ENCODE measurements at regions not wholly inside any gene's neighbourhood (a gene's known extent, or its start where the extent isn't known, plus 50 kb on each side); places are given as distances from the start of the nearest gene placed in this dataset.

DNA sequence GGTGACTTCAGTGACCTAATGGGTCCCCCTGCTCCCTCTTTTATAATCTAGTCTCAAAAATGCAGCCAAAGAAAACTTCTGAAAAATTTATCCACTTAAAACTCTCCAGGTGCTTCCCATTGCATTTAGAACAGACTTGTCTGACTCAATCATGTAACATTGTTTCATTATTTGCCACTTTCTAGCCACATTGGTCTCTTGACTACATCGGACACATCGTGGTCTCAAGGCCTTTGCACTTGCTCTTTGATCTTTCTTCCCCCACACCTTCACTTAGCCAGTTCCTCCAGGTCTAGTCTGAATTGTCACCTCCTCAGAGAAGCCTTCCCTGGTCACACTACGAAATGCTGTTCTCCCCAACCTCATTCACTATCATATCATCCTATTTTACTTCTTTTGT, 97.0 kb upstream of the E2F8 start:
- H3K27ac ChIP-seq (ENCODE audit: low read length) = no peak overlapping the region
- no peaks in the 10 kb centered on the region for H3K9me3 ChIP-seq (ENCODE audit: low read length)
- no peaks in the 10 kb centered on the region for H3K36me3 ChIP-seq (ENCODE audit: insufficient read depth, low read length)
- H3K9me2 ChIP-seq (ENCODE audit: insufficient read depth, low read length) = no peaks in the 10 kb centered on the region
- no peak overlapping the region for H3K4me2 ChIP-seq (ENCODE audit: low read length)
- H3K4me3 ChIP-seq (ENCODE audit: low read length) = no peak overlapping the region
- H3F3A ChIP-seq (ENCODE audit: insufficient read depth, low read length, poor library complexity, severe bottlenecking) = no peaks in the 10 kb centered on the region
- no peaks in the 10 kb centered on the region for H3K79me2 ChIP-seq (replicated peaks; ENCODE audit: insufficient read depth, low read length)
- no peak overlapping the region for H3K9ac ChIP-seq (ENCODE audit: low read length)
- H2AFZ ChIP-seq (ENCODE audit: low read depth, low read length) = no peak overlapping the region
- TF ChIP-seq EP300 (conservative IDR thresholded peaks at IDR 0.05; ENCODE audit: poor library complexity, severe bottlenecking) = no peak
- TF ChIP-seq, protein P1, sequence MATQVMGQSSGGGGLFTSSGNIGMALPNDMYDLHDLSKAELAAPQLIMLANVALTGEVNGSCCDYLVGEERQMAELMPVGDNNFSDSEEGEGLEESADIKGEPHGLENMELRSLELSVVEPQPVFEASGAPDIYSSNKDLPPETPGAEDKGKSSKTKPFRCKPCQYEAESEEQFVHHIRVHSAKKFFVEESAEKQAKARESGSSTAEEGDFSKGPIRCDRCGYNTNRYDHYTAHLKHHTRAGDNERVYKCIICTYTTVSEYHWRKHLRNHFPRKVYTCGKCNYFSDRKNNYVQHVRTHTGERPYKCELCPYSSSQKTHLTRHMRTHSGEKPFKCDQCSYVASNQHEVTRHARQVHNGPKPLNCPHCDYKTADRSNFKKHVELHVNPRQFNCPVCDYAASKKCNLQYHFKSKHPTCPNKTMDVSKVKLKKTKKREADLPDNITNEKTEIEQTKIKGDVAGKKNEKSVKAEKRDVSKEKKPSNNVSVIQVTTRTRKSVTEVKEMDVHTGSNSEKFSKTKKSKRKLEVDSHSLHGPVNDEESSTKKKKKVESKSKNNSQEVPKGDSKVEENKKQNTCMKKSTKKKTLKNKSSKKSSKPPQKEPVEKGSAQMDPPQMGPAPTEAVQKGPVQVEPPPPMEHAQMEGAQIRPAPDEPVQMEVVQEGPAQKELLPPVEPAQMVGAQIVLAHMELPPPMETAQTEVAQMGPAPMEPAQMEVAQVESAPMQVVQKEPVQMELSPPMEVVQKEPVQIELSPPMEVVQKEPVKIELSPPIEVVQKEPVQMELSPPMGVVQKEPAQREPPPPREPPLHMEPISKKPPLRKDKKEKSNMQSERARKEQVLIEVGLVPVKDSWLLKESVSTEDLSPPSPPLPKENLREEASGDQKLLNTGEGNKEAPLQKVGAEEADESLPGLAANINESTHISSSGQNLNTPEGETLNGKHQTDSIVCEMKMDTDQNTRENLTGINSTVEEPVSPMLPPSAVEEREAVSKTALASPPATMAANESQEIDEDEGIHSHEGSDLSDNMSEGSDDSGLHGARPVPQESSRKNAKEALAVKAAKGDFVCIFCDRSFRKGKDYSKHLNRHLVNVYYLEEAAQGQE (IDR thresholded peaks at IDR 0.05; ENCODE audit: borderline replicate concordance) = no peak
- TF ChIP-seq, protein P2, sequence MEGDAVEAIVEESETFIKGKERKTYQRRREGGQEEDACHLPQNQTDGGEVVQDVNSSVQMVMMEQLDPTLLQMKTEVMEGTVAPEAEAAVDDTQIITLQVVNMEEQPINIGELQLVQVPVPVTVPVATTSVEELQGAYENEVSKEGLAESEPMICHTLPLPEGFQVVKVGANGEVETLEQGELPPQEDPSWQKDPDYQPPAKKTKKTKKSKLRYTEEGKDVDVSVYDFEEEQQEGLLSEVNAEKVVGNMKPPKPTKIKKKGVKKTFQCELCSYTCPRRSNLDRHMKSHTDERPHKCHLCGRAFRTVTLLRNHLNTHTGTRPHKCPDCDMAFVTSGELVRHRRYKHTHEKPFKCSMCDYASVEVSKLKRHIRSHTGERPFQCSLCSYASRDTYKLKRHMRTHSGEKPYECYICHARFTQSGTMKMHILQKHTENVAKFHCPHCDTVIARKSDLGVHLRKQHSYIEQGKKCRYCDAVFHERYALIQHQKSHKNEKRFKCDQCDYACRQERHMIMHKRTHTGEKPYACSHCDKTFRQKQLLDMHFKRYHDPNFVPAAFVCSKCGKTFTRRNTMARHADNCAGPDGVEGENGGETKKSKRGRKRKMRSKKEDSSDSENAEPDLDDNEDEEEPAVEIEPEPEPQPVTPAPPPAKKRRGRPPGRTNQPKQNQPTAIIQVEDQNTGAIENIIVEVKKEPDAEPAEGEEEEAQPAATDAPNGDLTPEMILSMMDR (IDR thresholded peaks at IDR 0.05; ENCODE audit: poor library complexity, severe bottlenecking) = no peak
- TF ChIP-seq RAD21 (conservative IDR thresholded peaks at IDR 0.05) = no peak
- no peak for TF ChIP-seq EZH2 (IDR thresholded peaks at IDR 0.05; ENCODE audit: borderline replicate concordance, insufficient read depth, low read length, poor library complexity, severe bottlenecking)
- no peak for TF ChIP-seq TAF1 (IDR thresholded peaks at IDR 0.05; ENCODE audit: low read depth)
- no peak for TF ChIP-seq SMC3 (conservative IDR thresholded peaks at IDR 0.05; ENCODE audit: poor library complexity)
- TF ChIP-seq POLR2AphosphoS5 (IDR thresholded peaks at IDR 0.05) = no peak
- no peaks in the 10 kb centered on the region for H4K20me1 ChIP-seq (ENCODE audit: insufficient read depth)
- H3K27me3 ChIP-seq (ENCODE audit: insufficient read depth, low read depth, low read length) = peaks cover 23% of the 10 kb centered on the region

DNA sequence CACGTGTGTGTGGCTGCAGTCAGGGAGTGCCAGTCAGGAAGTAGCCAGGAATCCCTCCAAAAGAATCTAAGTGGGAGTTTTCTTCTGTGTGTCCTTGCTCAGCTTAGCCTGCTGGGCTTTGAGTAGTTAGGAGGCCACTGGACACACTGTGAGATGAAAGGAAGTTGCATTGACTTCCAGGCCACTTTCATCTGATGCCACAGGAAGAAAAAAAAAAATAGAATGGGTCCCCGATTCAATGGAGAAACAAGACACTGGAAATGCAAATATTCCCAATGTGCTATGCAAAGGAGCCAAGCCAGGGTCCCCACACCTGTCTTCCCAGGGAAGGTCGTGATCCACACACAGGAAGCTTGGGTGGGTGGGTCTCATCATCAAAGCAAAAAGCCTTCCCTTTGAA, 95.6 kb upstream of the E2F8 start:
- H3K27me3 ChIP-seq (ENCODE audit: insufficient read depth, low read depth, low read length) = peaks cover 10% of the 10 kb centered on the region

More for the DNA sequence above, 95.6 kb upstream of the E2F8 start:
- Histone ChIP-seq H3K9me2 (ENCODE audit: insufficient read depth, low read length) (no peaks in the 10 kb centered on the region), H3K79me2 (replicated peaks; ENCODE audit: insufficient read depth, low read length) (no peaks in the 10 kb centered on the region), H2AFZ (ENCODE audit: low read depth, low read length) (no peak overlapping the region), H3K27ac (ENCODE audit: low read length) (no peak overlapping the region), H3K36me3 (ENCODE audit: insufficient read depth, low read length) (no peaks in the 10 kb centered on the region), H3K4me2 (ENCODE audit: low read length) (no peak overlapping the region), H3K9me3 (ENCODE audit: low read length) (no peaks in the 10 kb centered on the region), H3K4me3 (ENCODE audit: low read length) (no peak overlapping the region), H4K20me1 (ENCODE audit: insufficient read depth) (no peaks in the 10 kb centered on the region), H3F3A (ENCODE audit: insufficient read depth, low read length, poor library complexity, severe bottlenecking) (no peaks in the 10 kb centered on the region), H3K9ac (ENCODE audit: low read length) (no peak overlapping the region)
- TF ChIP-seq MXI1 (conservative IDR thresholded peaks at IDR 0.05; ENCODE audit: poor library complexity, severe bottlenecking) = no peak
- TF ChIP-seq TAF1 (IDR thresholded peaks at IDR 0.05; ENCODE audit: low read depth) = no peak
- no peak for TF ChIP-seq RAD21 (conservative IDR thresholded peaks at IDR 0.05)
- TF ChIP-seq EZH2 (IDR thresholded peaks at IDR 0.05; ENCODE audit: borderline replicate concordance, insufficient read depth, low read length, poor library complexity, severe bottlenecking) = no peak
- TF ChIP-seq, protein P2 (IDR thresholded peaks at IDR 0.05; ENCODE audit: poor library complexity, severe bottlenecking) = no peak
- TF ChIP-seq SMC3 (conservative IDR thresholded peaks at IDR 0.05; ENCODE audit: poor library complexity) = no peak
- no peak for TF ChIP-seq EP300 (conservative IDR thresholded peaks at IDR 0.05; ENCODE audit: poor library complexity, severe bottlenecking)
- TF ChIP-seq, protein P1 (IDR thresholded peaks at IDR 0.05; ENCODE audit: borderline replicate concordance) = no peak
- no peak for TF ChIP-seq POLR2AphosphoS5 (IDR thresholded peaks at IDR 0.05)

Measured in neural cell (in vitro differentiated cells).